ENCODE measurements at regions not wholly inside any gene's neighbourhood (a gene's known extent, or its start where the extent isn't known, plus 50 kb on each side); places are given as distances from the start of the nearest gene placed in this dataset.

DNA sequence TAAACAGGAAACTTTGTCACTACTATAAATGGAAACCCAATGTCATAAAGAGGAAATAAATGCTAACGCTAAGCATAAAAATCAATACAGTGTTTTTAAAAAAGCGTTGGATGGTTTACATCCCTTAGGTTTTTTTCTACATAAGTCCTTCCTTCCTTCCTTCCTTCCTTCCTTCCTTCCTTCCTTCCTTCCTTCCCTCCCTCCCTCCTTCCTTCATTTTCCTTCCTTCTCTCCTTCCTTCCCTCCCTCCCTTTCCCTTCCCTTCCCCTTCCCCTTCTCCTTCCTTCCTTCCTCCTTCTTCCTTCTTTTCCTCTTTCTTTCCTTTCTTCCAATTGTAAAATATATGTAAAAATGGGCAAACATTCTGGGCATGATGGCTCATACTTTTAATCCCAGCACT, 108.3 kb downstream of the HAPSTR1 start (continued):
- TF ChIP-seq CREM (CRISPR knock-in tag; IDR thresholded peaks at IDR 0.05) (no peak), KAT7 (CRISPR knock-in tag; IDR thresholded peaks at IDR 0.05; ENCODE audit: borderline replicate concordance) (no peak), TEAD4 (CRISPR knock-in tag; IDR thresholded peaks at IDR 0.05) (no peak), SOX15 (CRISPR knock-in tag; IDR thresholded peaks at IDR 0.05) (no peak), ZNF232 (CRISPR knock-in tag; IDR thresholded peaks at IDR 0.05) (no peak)
- TF ChIP-seq, protein P1, sequence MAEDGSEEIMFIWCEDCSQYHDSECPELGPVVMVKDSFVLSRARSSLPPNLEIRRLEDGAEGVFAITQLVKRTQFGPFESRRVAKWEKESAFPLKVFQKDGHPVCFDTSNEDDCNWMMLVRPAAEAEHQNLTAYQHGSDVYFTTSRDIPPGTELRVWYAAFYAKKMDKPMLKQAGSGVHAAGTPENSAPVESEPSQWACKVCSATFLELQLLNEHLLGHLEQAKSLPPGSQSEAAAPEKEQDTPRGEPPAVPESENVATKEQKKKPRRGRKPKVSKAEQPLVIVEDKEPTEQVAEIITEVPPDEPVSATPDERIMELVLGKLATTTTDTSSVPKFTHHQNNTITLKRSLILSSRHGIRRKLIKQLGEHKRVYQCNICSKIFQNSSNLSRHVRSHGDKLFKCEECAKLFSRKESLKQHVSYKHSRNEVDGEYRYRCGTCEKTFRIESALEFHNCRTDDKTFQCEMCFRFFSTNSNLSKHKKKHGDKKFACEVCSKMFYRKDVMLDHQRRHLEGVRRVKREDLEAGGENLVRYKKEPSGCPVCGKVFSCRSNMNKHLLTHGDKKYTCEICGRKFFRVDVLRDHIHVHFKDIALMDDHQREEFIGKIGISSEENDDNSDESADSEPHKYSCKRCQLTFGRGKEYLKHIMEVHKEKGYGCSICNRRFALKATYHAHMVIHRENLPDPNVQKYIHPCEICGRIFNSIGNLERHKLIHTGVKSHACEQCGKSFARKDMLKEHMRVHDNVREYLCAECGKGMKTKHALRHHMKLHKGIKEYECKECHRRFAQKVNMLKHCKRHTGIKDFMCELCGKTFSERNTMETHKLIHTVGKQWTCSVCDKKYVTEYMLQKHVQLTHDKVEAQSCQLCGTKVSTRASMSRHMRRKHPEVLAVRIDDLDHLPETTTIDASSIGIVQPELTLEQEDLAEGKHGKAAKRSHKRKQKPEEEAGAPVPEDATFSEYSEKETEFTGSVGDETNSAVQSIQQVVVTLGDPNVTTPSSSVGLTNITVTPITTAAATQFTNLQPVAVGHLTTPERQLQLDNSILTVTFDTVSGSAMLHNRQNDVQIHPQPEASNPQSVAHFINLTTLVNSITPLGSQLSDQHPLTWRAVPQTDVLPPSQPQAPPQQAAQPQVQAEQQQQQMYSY (CRISPR knock-in tag; IDR thresholded peaks at IDR 0.05) = no peak
- TF ChIP-seq, protein P2, sequence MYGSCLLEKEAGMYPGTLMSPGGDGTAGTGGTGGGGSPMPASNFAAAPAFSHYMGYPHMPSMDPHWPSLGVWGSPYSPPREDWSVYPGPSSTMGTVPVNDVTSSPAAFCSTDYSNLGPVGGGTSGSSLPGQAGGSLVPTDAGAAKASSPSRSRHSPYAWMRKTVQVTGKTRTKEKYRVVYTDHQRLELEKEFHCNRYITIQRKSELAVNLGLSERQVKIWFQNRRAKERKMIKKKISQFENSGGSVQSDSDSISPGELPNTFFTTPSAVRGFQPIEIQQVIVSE (CRISPR knock-in tag; IDR thresholded peaks at IDR 0.05; ENCODE audit: borderline replicate concordance) = no peak
- TF ChIP-seq, protein P3, sequence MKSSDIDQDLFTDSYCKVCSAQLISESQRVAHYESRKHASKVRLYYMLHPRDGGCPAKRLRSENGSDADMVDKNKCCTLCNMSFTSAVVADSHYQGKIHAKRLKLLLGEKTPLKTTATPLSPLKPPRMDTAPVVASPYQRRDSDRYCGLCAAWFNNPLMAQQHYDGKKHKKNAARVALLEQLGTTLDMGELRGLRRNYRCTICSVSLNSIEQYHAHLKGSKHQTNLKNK (CRISPR knock-in tag; IDR thresholded peaks at IDR 0.05) = no peak

- ChIA-PET POLR2A (no interaction called here), CTCF (interaction anchor here (0.5 kb wide), 1 partner anchor 29 kb away, joined by 3 read pairs; no protein-coding TSS in a partner anchor)
- peaks cover 3% of the 10 kb centered on the region; the same call in 1 of the 2 replicates for H3K36me3 Mint-ChIP-seq
- peaks cover 11% of the 10 kb centered on the region for H3K4me1 Mint-ChIP-seq
- H3K27ac Mint-ChIP-seq = no peak overlapping the region
- H3K27me3 Mint-ChIP-seq (ENCODE audit: low read depth) = peaks cover 5% of the 10 kb centered on the region
- DNase-seq (ENCODE audit: low spot score) (no peak), ATAC-seq (no peak)
- H3K9me3 Mint-ChIP-seq = peaks cover 14% of the 10 kb centered on the region
- H3K4me3 Mint-ChIP-seq = no peak overlapping the region
- TF ChIP-seq JUN (CRISPR knock-in tag; IDR thresholded peaks at IDR 0.05) (no peak), MYBL2 (CRISPR knock-in tag; IDR thresholded peaks at IDR 0.05) (no peak), MLX (CRISPR knock-in tag; IDR thresholded peaks at IDR 0.05) (no peak), FOXK1 (CRISPR knock-in tag; IDR thresholded peaks at IDR 0.05) (no peak), IRF1 (CRISPR knock-in tag; IDR thresholded peaks at IDR 0.05) (no peak), ZNF671 (CRISPR knock-in tag; IDR thresholded peaks at IDR 0.05) (no peak), NR3C1 (CRISPR knock-in tag; conservative IDR thresholded peaks at IDR 0.05; ENCODE audit: low read depth) (no peak), GABPB1 (CRISPR knock-in tag; IDR thresholded peaks at IDR 0.05) (no peak), NFYB (CRISPR knock-in tag; conservative IDR thresholded peaks at IDR 0.05; ENCODE audit: low read depth) (no peak), JAZF1 (CRISPR knock-in tag; IDR thresholded peaks at IDR 0.05) (no peak), SOX15 (CRISPR knock-in tag; IDR thresholded peaks at IDR 0.05) (no peak), E2F1 (CRISPR knock-in tag; IDR thresholded peaks at IDR 0.05) (no peak)
- TF ChIP-seq, protein P4, sequence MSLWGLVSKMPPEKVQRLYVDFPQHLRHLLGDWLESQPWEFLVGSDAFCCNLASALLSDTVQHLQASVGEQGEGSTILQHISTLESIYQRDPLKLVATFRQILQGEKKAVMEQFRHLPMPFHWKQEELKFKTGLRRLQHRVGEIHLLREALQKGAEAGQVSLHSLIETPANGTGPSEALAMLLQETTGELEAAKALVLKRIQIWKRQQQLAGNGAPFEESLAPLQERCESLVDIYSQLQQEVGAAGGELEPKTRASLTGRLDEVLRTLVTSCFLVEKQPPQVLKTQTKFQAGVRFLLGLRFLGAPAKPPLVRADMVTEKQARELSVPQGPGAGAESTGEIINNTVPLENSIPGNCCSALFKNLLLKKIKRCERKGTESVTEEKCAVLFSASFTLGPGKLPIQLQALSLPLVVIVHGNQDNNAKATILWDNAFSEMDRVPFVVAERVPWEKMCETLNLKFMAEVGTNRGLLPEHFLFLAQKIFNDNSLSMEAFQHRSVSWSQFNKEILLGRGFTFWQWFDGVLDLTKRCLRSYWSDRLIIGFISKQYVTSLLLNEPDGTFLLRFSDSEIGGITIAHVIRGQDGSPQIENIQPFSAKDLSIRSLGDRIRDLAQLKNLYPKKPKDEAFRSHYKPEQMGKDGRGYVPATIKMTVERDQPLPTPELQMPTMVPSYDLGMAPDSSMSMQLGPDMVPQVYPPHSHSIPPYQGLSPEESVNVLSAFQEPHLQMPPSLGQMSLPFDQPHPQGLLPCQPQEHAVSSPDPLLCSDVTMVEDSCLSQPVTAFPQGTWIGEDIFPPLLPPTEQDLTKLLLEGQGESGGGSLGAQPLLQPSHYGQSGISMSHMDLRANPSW (CRISPR knock-in tag; conservative IDR thresholded peaks at IDR 0.05; ENCODE audit: low read depth) = no peak
- TF ChIP-seq, protein P5, sequence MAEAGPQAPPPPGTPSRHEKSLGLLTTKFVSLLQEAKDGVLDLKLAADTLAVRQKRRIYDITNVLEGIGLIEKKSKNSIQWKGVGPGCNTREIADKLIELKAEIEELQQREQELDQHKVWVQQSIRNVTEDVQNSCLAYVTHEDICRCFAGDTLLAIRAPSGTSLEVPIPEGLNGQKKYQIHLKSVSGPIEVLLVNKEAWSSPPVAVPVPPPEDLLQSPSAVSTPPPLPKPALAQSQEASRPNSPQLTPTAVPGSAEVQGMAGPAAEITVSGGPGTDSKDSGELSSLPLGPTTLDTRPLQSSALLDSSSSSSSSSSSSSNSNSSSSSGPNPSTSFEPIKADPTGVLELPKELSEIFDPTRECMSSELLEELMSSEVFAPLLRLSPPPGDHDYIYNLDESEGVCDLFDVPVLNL (CRISPR knock-in tag; IDR thresholded peaks at IDR 0.05; ENCODE audit: borderline replicate concordance, low read depth) = no peak
- TF ChIP-seq, protein P6, sequence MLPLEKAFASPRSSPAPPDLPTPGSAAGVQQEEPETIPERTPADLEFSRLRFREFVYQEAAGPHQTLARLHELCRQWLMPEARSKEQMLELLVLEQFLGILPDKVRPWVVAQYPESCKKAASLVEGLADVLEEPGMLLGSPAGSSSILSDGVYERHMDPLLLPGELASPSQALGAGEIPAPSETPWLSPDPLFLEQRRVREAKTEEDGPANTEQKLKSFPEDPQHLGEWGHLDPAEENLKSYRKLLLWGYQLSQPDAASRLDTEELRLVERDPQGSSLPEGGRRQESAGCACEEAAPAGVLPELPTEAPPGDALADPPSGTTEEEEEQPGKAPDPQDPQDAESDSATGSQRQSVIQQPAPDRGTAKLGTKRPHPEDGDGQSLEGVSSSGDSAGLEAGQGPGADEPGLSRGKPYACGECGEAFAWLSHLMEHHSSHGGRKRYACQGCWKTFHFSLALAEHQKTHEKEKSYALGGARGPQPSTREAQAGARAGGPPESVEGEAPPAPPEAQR (CRISPR knock-in tag; IDR thresholded peaks at IDR 0.05) = no peak
- TF ChIP-seq, protein P7, sequence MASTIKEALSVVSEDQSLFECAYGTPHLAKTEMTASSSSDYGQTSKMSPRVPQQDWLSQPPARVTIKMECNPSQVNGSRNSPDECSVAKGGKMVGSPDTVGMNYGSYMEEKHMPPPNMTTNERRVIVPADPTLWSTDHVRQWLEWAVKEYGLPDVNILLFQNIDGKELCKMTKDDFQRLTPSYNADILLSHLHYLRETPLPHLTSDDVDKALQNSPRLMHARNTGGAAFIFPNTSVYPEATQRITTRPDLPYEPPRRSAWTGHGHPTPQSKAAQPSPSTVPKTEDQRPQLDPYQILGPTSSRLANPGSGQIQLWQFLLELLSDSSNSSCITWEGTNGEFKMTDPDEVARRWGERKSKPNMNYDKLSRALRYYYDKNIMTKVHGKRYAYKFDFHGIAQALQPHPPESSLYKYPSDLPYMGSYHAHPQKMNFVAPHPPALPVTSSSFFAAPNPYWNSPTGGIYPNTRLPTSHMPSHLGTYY (CRISPR knock-in tag; IDR thresholded peaks at IDR 0.05) = no peak
Measured at GRCh38 chr16:9203956-9204355, 112.5 kb downstream of the HAPSTR1 start.

All from WTC11 (cell line).